GM21619 (cell line): ENCODE measurements at regions not wholly inside any gene's neighbourhood (a gene's known extent, or its start where the extent isn't known, plus 50 kb on each side); places are given as distances from the start of the nearest gene placed in this dataset.

ENCODE experiments used
- ATAC-seq: cut with Tn5 transposase; IDR thresholded peaks from one replicate; pipeline ENCODE4 v1.9.1; 2021; ENCODE audit not compliant: unreplicated experiment

DNA sequence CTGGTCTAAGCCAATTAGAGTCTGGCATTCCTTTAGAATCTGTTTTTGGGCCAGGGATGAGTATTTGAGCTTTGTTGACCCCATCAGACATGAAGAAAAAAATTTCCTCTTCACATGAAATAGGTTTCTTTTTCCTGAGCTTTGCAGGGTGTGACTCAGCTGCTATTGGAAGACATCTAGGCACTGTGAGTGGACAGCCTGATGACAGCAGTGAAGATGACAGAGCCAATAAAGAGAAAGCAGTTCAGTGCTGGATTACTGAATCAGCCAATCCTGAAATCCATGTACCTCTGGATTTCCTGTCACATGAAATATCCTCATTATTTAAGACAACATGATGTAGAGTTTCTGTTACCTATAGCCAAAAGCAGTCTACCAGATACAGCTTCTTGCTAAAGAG is 51.3 kb upstream of the GRIA1 start:
- ATAC-seq, result no peak
